ENCODE measurements at regions not wholly inside any gene's neighbourhood (a gene's known extent, or its start where the extent isn't known, plus 50 kb on each side); places are given as distances from the start of the nearest gene placed in this dataset.

DNA sequence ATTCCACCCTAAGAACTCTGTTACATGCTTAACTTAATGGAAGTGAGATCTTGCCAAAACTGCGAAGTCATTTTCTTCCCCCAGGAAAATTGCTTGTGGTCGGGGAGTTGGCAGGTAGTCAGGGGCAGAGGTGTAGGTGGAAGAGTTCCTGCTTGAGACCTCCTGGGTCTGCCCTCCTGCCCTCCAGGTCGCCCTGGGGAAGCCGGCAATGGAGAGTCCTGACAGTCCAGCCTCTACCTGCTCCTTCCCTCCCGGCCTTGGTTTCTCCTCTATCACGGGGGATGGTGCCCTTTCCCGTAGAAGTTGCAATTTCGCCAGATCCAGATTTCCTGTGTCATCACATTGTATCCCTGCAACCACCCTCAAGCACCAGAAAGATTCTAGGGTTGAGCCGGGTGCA, 463.8 kb downstream of the MATN1 start:
- no peak for DNase-seq

DNA sequence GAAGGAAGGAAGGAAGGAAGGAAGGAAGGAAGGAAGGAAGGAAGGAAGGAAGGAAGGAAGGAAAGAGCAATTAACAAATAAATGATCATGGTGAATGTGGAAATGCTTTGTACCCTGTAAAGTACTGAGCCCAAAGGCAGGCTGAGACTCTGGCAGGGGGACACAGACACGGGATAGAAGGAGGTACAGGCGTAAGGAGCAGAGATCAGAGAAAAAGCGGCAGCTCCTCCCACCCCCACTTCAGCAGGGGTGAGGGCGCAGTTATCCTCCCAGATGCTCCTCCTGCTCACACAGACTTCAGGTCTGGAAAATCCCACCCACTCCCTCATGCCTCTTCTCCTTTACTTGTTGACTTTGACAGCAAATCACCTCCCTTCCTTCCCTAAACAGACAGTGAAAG, 464.5 kb downstream of the MATN1 start:
- DNase-seq, result no peak

DNA sequence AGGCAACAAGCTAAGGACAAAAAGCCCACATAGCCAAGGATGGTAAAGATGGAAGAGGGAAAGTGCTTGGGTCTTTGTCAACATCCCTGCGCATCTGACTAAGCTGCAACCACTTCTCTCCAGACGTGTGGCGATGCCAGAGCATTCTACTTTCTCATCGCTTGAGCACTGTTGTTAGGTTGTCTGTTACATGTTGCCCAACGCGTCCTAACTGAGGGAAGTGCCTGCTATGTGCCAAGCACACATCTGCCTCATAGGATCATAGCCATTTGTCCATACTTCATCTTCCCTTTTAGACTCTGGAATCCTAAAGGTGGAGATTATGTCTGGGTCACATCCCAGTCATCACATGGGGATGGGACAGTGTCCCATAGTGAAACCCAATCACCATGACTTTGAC, 464.9 kb downstream of the MATN1 start:
- DNase-seq, result no peak

DNA sequence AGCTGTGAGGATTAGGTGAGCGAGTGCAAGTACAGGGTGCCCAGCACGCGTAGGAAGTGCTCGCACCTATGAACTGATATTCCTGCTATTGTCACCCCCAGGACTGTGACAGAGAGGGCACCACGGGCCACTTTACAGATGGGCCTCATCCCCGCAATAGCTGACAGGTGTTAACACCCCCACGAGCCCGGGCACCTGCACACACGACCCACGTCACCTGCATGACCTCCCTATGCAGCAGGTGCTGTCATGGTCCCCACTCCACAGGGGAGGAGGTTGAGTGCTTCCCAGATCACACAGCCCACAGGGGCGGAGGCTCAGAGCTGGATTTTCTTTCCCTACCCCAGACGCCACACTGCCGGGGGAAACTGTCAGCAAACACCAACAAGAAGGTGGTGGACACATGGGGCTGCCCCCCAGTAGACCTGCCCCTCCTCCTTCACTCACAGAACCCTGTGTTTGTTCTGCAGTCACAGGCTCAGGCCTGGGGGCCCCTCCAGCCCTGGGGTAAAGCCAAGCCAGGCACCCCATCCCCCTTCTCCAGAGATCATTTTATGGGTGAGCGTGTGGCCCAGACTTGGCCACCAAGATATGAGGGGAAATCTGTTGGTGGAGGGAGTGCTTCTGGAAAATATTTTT, 465.5 kb downstream of the MATN1 start:
- no peak for DNase-seq

DNA sequence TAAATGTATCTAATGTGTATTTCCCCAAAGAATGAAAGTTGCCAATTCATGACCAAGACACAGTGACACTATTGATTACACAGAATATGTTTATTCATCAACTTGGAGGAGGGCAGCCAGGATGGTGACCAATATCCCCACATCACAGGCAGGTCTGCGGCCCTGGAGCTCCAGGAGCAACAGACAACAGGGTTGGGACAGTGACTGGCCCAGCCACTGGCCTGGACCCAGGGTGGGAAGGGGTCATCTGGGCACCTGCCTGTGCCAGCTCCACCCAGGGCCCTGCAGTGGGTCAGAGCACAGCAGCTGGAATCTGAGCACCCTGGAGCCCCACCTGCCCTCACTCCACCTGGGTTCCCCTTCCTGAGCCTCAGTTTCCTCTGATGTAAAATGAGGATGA, 466.1 kb downstream of the MATN1 start:
- DNase-seq, result no peak

DNA sequence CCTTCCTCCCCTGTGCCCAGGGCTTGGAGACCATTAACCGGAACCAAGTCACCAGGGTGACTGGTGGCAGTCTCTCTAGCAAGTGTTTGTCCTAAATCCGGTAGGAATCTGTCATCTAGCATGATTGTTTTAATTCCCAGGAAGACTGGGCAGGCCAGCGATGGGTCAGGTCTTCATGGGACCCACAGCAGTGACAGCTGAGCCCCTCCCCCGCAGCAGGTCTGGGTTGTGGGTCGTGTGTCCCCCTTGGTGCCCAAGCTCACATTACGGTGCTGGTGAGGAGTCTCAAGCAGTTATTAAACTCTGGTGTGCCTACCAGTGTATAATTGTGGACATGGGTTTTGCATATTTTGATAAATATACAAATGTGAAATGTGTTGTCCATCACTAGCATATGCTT, 466.5 kb downstream of the MATN1 start:
- no peak for DNase-seq

DNA sequence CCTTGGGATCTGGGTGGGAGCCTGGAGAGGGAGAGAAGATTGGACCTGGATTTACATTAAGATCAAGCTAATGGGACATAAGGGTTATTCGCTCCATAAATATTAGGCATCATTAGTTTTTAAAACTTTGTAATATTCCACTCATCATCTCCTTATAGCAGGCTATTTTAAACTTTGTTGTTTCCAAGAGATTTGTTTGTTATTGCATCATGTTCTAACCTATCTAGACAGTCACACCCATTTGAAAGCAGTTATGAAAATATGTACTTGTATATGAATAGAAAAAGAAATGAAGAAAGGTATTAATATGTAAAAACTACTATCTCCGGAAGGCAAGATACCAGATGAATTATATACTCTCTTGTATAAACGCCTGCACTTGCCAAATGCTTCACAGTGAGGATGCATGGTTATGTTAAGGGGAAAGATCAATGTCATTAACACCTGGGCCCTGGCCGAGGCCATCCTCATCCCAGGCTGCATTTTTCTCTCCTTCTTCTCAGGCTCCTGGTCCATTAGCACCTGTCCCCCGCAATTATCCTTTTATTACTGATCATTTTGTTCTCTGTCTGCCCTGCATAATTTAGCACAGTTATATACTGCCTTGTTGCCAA, 468.2 kb downstream of the MATN1 start:
- no peak for DNase-seq

DNA sequence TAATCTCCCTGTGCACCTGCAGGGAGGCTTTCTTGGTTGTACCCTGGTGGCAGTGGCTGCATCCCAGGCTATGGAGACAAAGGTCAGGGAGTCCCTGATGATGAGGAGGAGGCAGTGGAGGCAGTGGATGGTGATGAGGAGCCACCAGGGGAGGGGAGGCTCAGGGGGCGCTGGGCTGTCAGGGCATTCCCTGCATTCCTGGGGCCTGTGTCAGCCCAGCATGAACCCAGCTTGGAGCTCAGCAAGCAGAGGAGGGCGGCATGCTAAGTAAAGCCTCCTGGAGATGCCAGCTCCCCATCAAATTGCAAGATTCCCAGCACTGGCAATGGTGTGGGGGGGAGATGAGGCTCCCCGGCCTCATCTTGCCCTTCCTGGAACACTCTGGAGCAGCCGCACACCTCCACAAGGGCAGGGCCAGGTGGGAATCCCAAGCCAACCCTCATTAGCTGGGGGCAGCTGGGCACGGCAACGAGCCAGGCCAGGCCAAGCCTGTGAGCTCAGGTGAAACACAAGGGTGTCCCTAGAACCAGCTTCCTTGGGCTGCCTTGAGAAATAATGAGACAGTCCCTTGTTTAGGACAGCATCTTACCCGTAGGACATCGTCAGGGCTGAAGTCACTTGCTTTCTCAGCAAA, 469.5 kb downstream of the MATN1 start:
- DNase-seq, result no peak

DNA sequence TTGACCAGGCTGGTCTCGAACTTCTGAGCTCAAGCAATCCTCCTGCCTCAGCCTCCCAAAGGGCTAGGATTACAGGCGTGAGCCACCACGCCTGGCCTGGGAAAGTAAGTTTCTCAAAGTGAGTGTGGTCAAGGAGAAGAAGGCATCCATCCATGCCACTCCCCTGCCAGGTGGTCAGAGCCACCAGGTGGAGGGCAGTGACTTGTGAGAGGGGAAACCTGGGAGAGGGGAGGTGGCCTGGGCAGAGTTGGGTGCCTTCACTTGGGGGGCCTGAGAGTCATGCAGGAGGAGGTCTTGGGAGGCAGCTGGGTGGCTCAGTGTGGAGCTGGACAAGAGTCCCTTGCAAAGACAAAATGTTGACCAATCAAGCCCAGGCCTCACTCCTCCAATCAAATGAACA, 470.0 kb downstream of the MATN1 start:
- DNase-seq, result no peak

DNA sequence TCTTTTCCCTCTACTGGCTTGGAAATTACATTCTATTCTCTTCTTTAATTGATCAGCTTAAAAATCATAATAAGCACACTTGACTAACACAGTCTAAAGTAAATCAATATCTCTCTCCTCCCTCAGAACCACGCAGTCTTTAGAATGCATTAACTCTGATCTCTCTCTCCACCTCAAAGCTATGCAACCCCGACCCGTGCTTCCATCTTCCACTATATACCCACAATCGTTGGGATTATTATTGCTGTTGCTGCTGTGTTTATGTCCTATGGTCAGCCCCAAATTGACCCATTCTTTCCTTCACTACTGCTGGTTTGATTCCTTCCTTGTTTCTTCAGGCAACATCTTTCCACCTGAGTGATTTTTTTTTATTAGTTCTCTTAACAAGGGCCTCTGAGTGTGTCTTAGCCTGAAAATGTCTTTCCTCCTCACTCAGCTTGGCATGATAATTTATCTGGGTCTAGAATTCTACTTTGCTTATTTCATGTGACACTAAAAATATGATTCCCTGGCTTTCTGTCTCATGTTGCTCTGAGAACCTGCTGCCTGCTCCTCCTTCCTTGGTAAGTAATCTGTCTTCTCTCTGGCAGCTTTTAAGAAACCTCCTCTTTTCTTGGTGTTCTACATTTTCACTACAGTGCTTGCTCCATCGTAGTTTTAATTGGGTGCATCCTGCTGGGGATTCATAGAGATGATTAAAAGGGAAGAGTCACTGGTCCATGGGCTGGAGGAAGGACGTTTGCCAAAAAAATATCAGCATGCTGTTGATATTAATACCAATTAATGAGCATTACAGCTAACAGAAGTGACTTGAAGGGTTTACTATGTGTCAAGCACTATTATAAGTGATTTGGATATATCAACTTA, 472.2 kb downstream of the MATN1 start:
- DNase-seq, result no peak

DNA sequence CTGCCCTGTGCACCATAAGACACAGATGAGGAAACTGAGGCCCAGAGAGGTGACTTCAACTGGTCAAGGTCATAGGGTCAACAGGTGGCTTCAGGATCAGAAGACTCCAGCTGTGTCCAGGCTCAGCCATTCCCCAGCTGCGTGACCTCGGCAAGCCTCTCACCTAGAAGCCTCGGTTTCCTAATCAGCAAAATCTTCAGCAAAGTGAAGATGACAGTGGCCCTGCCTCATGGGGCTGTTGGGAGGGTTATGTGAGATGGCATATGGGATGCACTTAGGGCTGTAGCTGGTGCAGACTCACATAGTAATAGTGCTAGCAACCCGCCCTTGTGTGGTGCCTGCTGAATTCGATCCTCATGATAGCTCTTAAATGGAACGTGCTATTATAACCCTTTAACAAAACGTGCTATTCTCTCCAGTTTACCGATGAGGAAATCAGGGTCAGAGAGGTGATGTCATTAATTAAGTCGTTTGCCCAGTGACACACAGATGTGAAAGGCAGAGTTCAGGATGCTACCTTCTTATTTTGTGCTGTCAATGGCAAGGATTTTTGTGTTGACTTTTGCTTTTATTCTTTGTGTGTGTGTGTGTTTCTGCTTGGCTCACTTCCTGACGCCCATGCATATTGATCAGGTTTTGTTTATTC, 472.9 kb downstream of the MATN1 start:
- DNase-seq, result no peak

DNA sequence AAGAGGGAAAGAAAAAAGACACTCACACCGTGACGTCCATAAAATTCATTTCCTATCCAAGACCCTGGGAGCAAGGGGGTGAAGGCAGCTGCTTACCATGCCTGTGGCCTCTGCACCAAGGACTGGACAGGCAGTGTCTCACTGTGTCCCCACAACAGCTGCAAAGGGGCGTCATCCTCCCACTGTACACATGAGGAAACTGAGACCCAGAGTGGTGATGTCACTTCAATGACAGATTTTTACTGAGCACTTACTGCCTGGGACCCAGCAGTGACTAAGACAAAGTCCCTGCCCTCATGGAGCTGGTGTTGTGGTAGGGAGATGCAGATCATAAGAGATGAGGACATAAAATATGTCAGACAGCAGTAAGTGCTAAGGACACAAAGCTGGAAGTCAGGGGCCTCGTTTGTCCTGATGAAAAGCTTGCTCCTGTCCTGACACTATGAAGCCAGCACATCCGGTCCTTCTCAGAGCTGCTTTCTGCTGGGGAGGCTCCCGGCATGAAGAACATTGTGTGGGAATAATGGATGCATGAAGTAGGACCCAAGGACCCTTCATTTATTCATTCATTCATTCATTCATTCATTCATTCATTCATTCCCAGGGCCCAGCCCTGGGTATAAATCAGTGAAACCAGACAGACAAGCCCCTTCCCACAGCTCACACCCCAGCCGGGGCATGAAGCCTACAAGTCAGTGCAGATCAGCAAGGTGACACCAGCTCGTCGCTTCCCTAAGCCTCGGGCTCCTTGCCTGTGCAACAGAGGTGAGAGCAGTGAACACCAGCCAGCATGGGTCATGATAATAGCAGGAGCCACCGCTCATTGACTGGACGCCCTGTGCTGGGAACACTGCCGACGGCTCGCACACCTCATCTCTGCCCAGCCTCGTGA, 473.7 kb downstream of the MATN1 start:
- no peak for DNase-seq

DNA sequence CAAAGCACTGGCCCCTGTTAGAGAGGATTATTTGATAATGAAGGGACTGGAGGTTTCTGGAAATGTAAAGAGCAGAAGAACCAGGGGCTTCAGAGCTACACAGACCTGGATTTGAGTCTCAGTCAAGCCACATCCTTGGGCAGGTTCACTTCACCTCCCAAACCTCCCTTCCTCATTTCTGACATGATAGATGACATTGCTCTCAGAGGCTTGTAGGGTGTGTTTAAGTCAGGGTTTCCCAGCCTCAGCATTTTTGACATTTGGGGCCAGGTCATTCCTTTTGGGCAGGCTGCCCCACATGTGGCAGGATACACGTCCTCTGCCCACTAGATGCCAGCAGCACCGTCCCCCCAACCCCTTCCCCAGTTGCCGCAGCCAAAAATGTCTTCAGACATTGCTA, 474.6 kb downstream of the MATN1 start:
- DNase-seq, result no peak

DNA sequence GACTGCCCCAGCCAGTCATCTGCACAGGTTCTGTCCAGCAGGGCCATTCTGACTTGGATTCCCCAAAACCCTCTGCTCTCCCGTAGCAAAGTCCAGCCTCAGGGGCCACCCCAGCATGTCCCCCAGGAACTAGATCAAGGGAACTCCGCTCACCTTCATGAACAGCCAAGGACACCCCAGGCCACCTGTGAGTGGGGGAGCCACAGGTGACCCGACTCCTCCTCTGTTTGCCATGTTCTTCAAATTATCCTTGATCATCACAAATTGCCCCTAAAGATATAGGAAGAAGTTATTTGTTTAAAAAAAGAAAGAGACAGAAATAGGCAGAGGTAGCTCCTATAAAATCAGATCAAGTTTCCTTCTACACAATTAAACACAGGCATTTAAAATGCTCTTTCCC, 475.0 kb downstream of the MATN1 start:
- DNase-seq, result no peak

DNA sequence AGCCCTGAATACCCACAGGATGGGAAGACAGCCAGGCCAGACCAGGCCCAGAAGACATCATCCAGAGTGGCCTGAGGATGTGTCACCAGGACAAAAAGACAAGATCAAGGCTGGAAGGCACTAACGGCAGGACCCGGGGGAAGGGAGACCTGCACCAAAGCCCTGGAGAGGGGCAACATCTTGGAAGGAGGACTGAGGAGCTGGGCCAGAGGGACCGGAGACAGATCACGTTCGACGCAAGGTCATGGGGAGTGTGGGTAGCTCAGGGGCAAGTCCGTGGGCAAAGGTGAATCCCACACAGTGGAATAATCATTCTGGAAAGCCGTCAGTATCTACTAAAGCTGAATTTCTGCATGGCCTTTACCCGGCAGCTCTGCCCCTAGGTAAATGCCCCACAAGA, 478.6 kb downstream of the MATN1 start:
- no peak for DNase-seq

DNA sequence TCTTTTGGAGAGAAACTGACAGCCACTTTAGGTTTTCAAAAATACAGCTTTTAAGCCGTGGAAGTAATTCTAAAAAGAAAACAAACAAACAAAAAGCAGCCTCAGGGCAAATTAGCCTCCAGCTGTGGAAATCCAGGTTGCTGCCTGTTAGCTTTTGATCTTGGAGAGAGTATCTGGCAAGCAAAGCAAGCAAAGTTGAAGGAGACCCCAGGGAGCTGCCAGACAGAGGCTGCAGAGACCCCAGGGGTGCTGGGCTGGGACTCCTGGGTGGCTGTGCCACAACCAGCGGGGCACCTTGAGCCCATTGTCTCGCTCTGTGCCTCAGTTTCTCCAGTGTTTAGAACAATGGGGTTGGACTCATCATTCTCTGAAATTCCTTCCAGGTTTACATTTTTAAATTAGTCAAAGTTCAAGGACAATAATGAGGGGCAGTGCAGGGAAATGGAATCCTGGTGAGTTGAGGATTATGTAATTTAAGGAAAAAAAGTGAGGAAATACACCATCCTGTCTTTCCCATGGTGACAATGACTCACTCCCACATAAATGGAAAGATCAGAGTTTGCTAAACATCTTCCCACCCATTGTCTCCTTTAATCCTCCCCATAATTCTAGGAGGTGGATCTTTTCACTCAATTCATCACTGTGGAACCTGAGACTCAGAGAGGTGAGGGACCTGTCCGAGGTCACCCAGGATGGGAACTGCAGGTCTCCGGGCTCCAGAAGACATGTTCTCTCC, 480.5 kb downstream of the MATN1 start:
- DNase-seq, result no peak

DNA sequence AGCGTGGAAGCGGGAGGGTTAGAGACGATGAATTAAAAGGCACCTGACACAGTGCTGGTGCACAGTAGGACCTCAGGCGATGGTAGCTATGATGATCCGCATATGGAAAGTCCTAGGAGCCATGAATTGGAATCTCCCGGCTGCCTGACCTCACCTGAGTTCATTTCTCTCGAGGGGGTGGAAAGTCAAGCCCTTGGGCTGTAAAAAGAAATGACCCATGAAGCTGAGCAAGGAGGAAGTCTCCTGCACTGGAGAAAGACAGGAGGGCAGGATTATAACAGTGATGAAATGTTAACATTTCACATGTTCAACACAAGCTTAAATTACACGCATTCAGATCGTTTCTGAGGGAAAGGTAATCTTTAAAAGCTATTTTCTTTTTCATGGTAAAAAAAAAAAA, 481.2 kb downstream of the MATN1 start:
- DNase-seq, result no peak

DNA sequence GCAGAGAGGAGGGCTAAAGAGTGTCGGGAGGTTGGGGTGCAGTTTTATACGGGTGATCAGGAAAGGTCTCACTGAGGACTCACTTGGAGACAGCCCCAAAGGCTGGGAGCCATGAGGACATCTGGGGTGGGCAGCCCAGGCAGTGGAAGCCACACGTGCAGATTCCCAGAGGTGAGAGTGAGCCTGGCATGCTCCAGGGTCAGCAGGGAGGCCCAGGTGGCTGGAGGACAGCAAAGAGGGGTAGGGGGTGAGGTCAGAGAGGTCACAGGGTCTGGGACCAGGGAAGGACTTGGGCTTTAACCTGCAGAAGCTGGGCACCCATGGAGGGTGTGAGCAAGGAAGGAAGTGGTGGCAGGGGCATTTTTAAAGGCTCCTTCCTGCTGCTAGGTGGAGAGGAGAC, 481.7 kb downstream of the MATN1 start:
- no peak for DNase-seq

DNA sequence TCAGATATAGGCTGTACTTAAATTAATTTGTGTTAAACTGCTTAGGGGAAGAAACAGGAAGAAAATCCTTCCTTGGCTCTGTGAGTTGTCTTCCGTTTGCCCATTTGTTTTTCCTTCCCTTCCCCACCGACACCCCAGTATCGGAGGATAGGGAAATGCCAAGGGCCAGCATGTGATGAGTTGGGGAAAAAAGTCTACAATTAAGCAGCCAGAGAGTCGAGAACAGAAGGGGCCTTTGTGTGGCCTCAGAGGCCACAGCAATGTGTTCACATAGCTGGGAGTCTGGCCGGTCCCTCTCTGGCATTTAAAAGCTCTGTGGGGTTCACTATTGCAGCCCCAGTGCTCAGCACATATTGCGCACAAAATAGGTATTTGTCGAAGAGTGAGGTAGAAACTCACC, 489.3 kb downstream of the MATN1 start:
- DNase-seq, result no peak

DNA sequence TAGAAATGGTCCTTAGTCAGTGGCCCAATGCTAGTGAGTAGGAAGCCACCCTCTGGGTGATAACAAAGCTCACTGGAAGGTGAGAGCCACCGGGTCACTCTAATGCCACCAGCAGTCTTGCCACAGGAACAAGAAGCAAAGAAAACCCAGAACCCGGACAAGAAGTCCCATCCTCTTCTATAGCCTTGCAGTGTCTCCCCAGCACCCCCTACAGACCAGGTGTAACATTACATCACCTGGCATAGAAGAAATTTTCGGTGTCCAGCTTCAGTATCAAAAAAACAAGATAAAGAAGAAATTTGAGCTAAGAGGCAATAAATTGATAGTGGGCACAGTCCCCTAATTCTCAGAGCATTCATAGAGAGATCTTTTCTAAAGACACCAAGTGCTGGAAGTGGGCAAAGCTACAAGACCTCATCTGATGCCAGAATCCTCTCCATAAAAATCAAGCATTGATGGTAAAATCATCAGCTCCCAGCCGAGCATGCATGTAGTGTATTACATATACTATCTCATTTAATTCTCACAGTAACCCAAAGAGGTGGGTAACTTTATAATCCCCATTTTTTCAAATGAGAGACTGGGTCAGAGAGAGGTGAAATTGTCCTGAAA, 491.0 kb downstream of the MATN1 start:
- DNase-seq, result no peak

DNA sequence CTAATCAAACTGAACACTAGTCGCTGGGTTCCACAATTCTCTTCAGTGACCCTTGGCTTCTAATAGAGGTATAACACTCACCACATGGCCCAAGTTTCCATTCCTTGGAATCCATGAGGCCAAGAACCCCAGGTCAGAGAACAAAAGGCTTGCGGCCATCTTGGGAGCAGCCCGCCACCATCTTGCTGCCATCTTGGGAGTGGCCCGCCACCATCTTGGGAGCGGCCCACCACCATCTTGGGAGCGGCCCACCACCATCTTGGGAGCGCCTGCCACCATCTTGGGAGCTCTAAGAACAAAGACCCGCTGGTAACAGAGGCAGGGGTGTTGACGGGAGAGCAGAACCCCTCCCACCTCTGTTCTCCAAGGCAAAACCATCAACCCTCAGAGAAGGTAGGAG, 493.4 kb downstream of the MATN1 start:
- DNase-seq, result no peak

Measured in activated T-cell treated with anti-CD3 and anti-CD28 coated beads, Interleukin-2, amount 50 U/mL, for 1 hour (primary cell).